ENCODE measurements at regions not wholly inside any gene's neighbourhood (a gene's known extent, or its start where the extent isn't known, plus 50 kb on each side); places are given as distances from the start of the nearest gene placed in this dataset.

GRCh38 chr1:217018648-217019047, 295.4 kb upstream of the ESRRG start:
- no peaks in the 10 kb centered on the region for H3K9me3 ChIP-seq (ENCODE audit: control insufficient read depth in 2 of 2, low read length in 2 of 2)
- H3K4me3 ChIP-seq (ENCODE audit: low read length in 2 of 2): no peak overlapping the region
- H3K27me3 ChIP-seq (ENCODE audit: control insufficient read depth in 2 of 2, insufficient read depth in 2 of 2, low read length in 2 of 2): no peaks in the 10 kb centered on the region
- no peak overlapping the region for H3K9ac ChIP-seq (ENCODE audit: low read depth in 1 of 2, low read length in 2 of 2)
- no peaks in the 10 kb centered on the region for H3K4me1 ChIP-seq (ENCODE audit: control insufficient read depth in 2 of 2, insufficient read depth in 2 of 2, low read length in 2 of 2)
- no peak overlapping the region for H3K27ac ChIP-seq (ENCODE audit: low read depth in 2 of 2, low read length in 2 of 2)
- no peaks in the 10 kb centered on the region for H3K36me3 ChIP-seq (ENCODE audit: control insufficient read depth in 2 of 2, insufficient read depth in 2 of 2, low read length in 2 of 2)

- H3K27ac ChIP-seq (ENCODE audit: low read depth in 2 of 2, low read length in 2 of 2): no peak overlapping the region
- no peaks in the 10 kb centered on the region for H3K4me1 ChIP-seq (ENCODE audit: control insufficient read depth in 2 of 2, insufficient read depth in 2 of 2, low read length in 2 of 2)
- H3K36me3 ChIP-seq (ENCODE audit: control insufficient read depth in 2 of 2, insufficient read depth in 2 of 2, low read length in 2 of 2): no peaks in the 10 kb centered on the region
- no peak overlapping the region for H3K4me3 ChIP-seq (ENCODE audit: low read length in 2 of 2)
- no peaks in the 10 kb centered on the region for H3K9me3 ChIP-seq (ENCODE audit: control insufficient read depth in 2 of 2, low read length in 2 of 2)
- H3K9ac ChIP-seq (ENCODE audit: low read depth in 1 of 2, low read length in 2 of 2): no peak overlapping the region
- no peaks in the 10 kb centered on the region for H3K27me3 ChIP-seq (ENCODE audit: control insufficient read depth in 2 of 2, insufficient read depth in 2 of 2, low read length in 2 of 2)
Measured at GRCh38 chr1:217017165-217017564, 293.9 kb upstream of the ESRRG start.

- H3K27ac ChIP-seq (ENCODE audit: low read depth in 2 of 2, low read length in 2 of 2): no peak overlapping the region
- no peaks in the 10 kb centered on the region for H3K4me1 ChIP-seq (ENCODE audit: control insufficient read depth in 2 of 2, insufficient read depth in 2 of 2, low read length in 2 of 2)
- H3K9ac ChIP-seq (ENCODE audit: low read depth in 1 of 2, low read length in 2 of 2): no peak overlapping the region
- H3K27me3 ChIP-seq (ENCODE audit: control insufficient read depth in 2 of 2, insufficient read depth in 2 of 2, low read length in 2 of 2): no peaks in the 10 kb centered on the region
- H3K9me3 ChIP-seq (ENCODE audit: control insufficient read depth in 2 of 2, low read length in 2 of 2): no peaks in the 10 kb centered on the region
- H3K4me3 ChIP-seq (ENCODE audit: low read length in 2 of 2): no peak overlapping the region
- no peaks in the 10 kb centered on the region for H3K36me3 ChIP-seq (ENCODE audit: control insufficient read depth in 2 of 2, insufficient read depth in 2 of 2, low read length in 2 of 2)
Measured at GRCh38 chr1:217014066-217014465, 290.8 kb upstream of the ESRRG start.

GRCh38 chr1:217012659-217013058, 289.4 kb upstream of the ESRRG start:
- H3K9ac ChIP-seq (ENCODE audit: low read depth in 1 of 2, low read length in 2 of 2): no peak overlapping the region
- no peaks in the 10 kb centered on the region for H3K4me1 ChIP-seq (ENCODE audit: control insufficient read depth in 2 of 2, insufficient read depth in 2 of 2, low read length in 2 of 2)
- no peaks in the 10 kb centered on the region for H3K36me3 ChIP-seq (ENCODE audit: control insufficient read depth in 2 of 2, insufficient read depth in 2 of 2, low read length in 2 of 2)
- H3K27ac ChIP-seq (ENCODE audit: low read depth in 2 of 2, low read length in 2 of 2): no peak overlapping the region
- H3K4me3 ChIP-seq (ENCODE audit: low read length in 2 of 2): no peak overlapping the region
- no peaks in the 10 kb centered on the region for H3K9me3 ChIP-seq (ENCODE audit: control insufficient read depth in 2 of 2, low read length in 2 of 2)
- H3K27me3 ChIP-seq (ENCODE audit: control insufficient read depth in 2 of 2, insufficient read depth in 2 of 2, low read length in 2 of 2): no peaks in the 10 kb centered on the region

- Histone ChIP-seq H3K36me3 (ENCODE audit: control insufficient read depth in 2 of 2, insufficient read depth in 2 of 2, low read length in 2 of 2) (no peaks in the 10 kb centered on the region), H3K27ac (ENCODE audit: low read depth in 2 of 2, low read length in 2 of 2) (no peak overlapping the region), H3K27me3 (ENCODE audit: control insufficient read depth in 2 of 2, insufficient read depth in 2 of 2, low read length in 2 of 2) (no peaks in the 10 kb centered on the region), H3K9ac (ENCODE audit: low read depth in 1 of 2, low read length in 2 of 2) (no peak overlapping the region), H3K9me3 (ENCODE audit: control insufficient read depth in 2 of 2, low read length in 2 of 2) (no peaks in the 10 kb centered on the region), H3K4me1 (ENCODE audit: control insufficient read depth in 2 of 2, insufficient read depth in 2 of 2, low read length in 2 of 2) (no peaks in the 10 kb centered on the region), H3K4me3 (ENCODE audit: low read length in 2 of 2) (no peak overlapping the region)
Measured at GRCh38 chr1:217011097-217011496, 287.9 kb upstream of the ESRRG start.

GRCh38 chr1:217010253-217010652, 287.0 kb upstream of the ESRRG start:
- Histone ChIP-seq H3K36me3 (ENCODE audit: control insufficient read depth in 2 of 2, insufficient read depth in 2 of 2, low read length in 2 of 2) (no peaks in the 10 kb centered on the region), H3K4me3 (ENCODE audit: low read length in 2 of 2) (no peak overlapping the region), H3K9ac (ENCODE audit: low read depth in 1 of 2, low read length in 2 of 2) (no peak overlapping the region), H3K9me3 (ENCODE audit: control insufficient read depth in 2 of 2, low read length in 2 of 2) (no peaks in the 10 kb centered on the region), H3K4me1 (ENCODE audit: control insufficient read depth in 2 of 2, insufficient read depth in 2 of 2, low read length in 2 of 2) (no peaks in the 10 kb centered on the region), H3K27me3 (ENCODE audit: control insufficient read depth in 2 of 2, insufficient read depth in 2 of 2, low read length in 2 of 2) (no peaks in the 10 kb centered on the region), H3K27ac (ENCODE audit: low read depth in 2 of 2, low read length in 2 of 2) (no peak overlapping the region)

- Histone ChIP-seq H3K36me3 (ENCODE audit: control insufficient read depth in 2 of 2, insufficient read depth in 2 of 2, low read length in 2 of 2) (no peaks in the 10 kb centered on the region), H3K9me3 (ENCODE audit: control insufficient read depth in 2 of 2, low read length in 2 of 2) (no peaks in the 10 kb centered on the region), H3K27ac (ENCODE audit: low read depth in 2 of 2, low read length in 2 of 2) (no peak overlapping the region), H3K27me3 (ENCODE audit: control insufficient read depth in 2 of 2, insufficient read depth in 2 of 2, low read length in 2 of 2) (no peaks in the 10 kb centered on the region), H3K4me1 (ENCODE audit: control insufficient read depth in 2 of 2, insufficient read depth in 2 of 2, low read length in 2 of 2) (no peaks in the 10 kb centered on the region), H3K4me3 (ENCODE audit: low read length in 2 of 2) (no peak overlapping the region), H3K9ac (ENCODE audit: low read depth in 1 of 2, low read length in 2 of 2) (no peak overlapping the region)
Measured at GRCh38 chr1:217009376-217009775, 286.1 kb upstream of the ESRRG start.

GRCh38 chr1:217004776-217005436, 281.7 kb upstream of the ESRRG start:
- Histone ChIP-seq H3K9me3 (ENCODE audit: control insufficient read depth in 2 of 2, low read length in 2 of 2) (no peaks in the 10 kb centered on the region), H3K9ac (ENCODE audit: low read depth in 1 of 2, low read length in 2 of 2) (no peak overlapping the region), H3K27ac (ENCODE audit: low read depth in 2 of 2, low read length in 2 of 2) (no peak overlapping the region), H3K4me3 (ENCODE audit: low read length in 2 of 2) (no peak overlapping the region), H3K36me3 (ENCODE audit: control insufficient read depth in 2 of 2, insufficient read depth in 2 of 2, low read length in 2 of 2) (no peaks in the 10 kb centered on the region), H3K27me3 (ENCODE audit: control insufficient read depth in 2 of 2, insufficient read depth in 2 of 2, low read length in 2 of 2) (no peaks in the 10 kb centered on the region), H3K4me1 (ENCODE audit: control insufficient read depth in 2 of 2, insufficient read depth in 2 of 2, low read length in 2 of 2) (no peaks in the 10 kb centered on the region)

- no peaks in the 10 kb centered on the region for H3K36me3 ChIP-seq (ENCODE audit: control insufficient read depth in 2 of 2, insufficient read depth in 2 of 2, low read length in 2 of 2)
- H3K9ac ChIP-seq (ENCODE audit: low read depth in 1 of 2, low read length in 2 of 2): no peak overlapping the region
- H3K27ac ChIP-seq (ENCODE audit: low read depth in 2 of 2, low read length in 2 of 2): no peak overlapping the region
- H3K4me1 ChIP-seq (ENCODE audit: control insufficient read depth in 2 of 2, insufficient read depth in 2 of 2, low read length in 2 of 2): no peaks in the 10 kb centered on the region
- H3K27me3 ChIP-seq (ENCODE audit: control insufficient read depth in 2 of 2, insufficient read depth in 2 of 2, low read length in 2 of 2): no peaks in the 10 kb centered on the region
- no peaks in the 10 kb centered on the region for H3K9me3 ChIP-seq (ENCODE audit: control insufficient read depth in 2 of 2, low read length in 2 of 2)
- no peak overlapping the region for H3K4me3 ChIP-seq (ENCODE audit: low read length in 2 of 2)
Measured at GRCh38 chr1:217003355-217003754, 280.1 kb upstream of the ESRRG start.

GRCh38 chr1:216997831-216998230, 274.6 kb upstream of the ESRRG start:
- Histone ChIP-seq H3K27ac (ENCODE audit: low read depth in 2 of 2, low read length in 2 of 2) (no peak overlapping the region), H3K9ac (ENCODE audit: low read depth in 1 of 2, low read length in 2 of 2) (no peak overlapping the region), H3K36me3 (ENCODE audit: control insufficient read depth in 2 of 2, insufficient read depth in 2 of 2, low read length in 2 of 2) (no peaks in the 10 kb centered on the region), H3K4me3 (ENCODE audit: low read length in 2 of 2) (no peak overlapping the region), H3K27me3 (ENCODE audit: control insufficient read depth in 2 of 2, insufficient read depth in 2 of 2, low read length in 2 of 2) (no peaks in the 10 kb centered on the region), H3K9me3 (ENCODE audit: control insufficient read depth in 2 of 2, low read length in 2 of 2) (no peaks in the 10 kb centered on the region), H3K4me1 (ENCODE audit: control insufficient read depth in 2 of 2, insufficient read depth in 2 of 2, low read length in 2 of 2) (no peaks in the 10 kb centered on the region)

- Histone ChIP-seq H3K4me1 (ENCODE audit: control insufficient read depth in 2 of 2, insufficient read depth in 2 of 2, low read length in 2 of 2) (no peaks in the 10 kb centered on the region), H3K4me3 (ENCODE audit: low read length in 2 of 2) (no peak overlapping the region), H3K27me3 (ENCODE audit: control insufficient read depth in 2 of 2, insufficient read depth in 2 of 2, low read length in 2 of 2) (no peaks in the 10 kb centered on the region), H3K9me3 (ENCODE audit: control insufficient read depth in 2 of 2, low read length in 2 of 2) (no peaks in the 10 kb centered on the region), H3K27ac (ENCODE audit: low read depth in 2 of 2, low read length in 2 of 2) (no peak overlapping the region), H3K9ac (ENCODE audit: low read depth in 1 of 2, low read length in 2 of 2) (no peak overlapping the region), H3K36me3 (ENCODE audit: control insufficient read depth in 2 of 2, insufficient read depth in 2 of 2, low read length in 2 of 2) (no peaks in the 10 kb centered on the region)
Measured at GRCh38 chr1:216997069-216997468, 273.8 kb upstream of the ESRRG start.
